Activated T-cell treated with anti-CD3 and anti-CD28 coated beads, Interleukin-2, amount 50 U/mL, for 4 hours (primary cell): ENCODE measurements at regions not wholly inside any gene's neighbourhood (a gene's known extent, or its start where the extent isn't known, plus 50 kb on each side); places are given as distances from the start of the nearest gene placed in this dataset.

Experiments used
- ATAC-seq, 2 donors: fragments of 200-7000 bp; cut with Tn5 transposase; one replicate each; pipeline ENCODE4 v1.10.0; 2021
- DNase-seq: peaks from one replicate; pipeline ENCODE4 v3.0.0-alpha.2; 2020
- H3K27me3 Mint-ChIP-seq: one replicate; pipeline ENCODE4 v1.8.0; 2021; ENCODE audit warnings: low read depth, mixed read lengths
- H3K36me3 Mint-ChIP-seq: one replicate; pipeline ENCODE4 v1.8.0; 2022; ENCODE audit warnings: mixed read lengths; ENCODE audit not compliant: insufficient read depth
- H3K4me1 Mint-ChIP-seq: one replicate; pipeline ENCODE4 v1.8.0; 2021; ENCODE audit warnings: low read depth, mixed read lengths
- H3K4me3 Mint-ChIP-seq: one replicate; pipeline ENCODE4 v1.8.0; 2021; ENCODE audit warnings: mild to moderate bottlenecking, moderate library complexity, mixed read lengths
- H3K9me3 Mint-ChIP-seq: one replicate; pipeline ENCODE4 v1.8.0; 2021; ENCODE audit warnings: mixed read lengths

- Mint-ChIP-seq H3K27me3 (no peaks in the 10 kb centered on the region), H3K4me3 (no peak overlapping the region), H3K36me3 (no peaks in the 10 kb centered on the region), H3K9me3 (no peaks in the 10 kb centered on the region), H3K4me1 (no peaks in the 10 kb centered on the region)
- ATAC-seq (no peak), DNase-seq (no peak)
These were observed 108.1 kb upstream of the POU3F3 start for GRCh38 chr2:104745846-104746245.

- H3K27me3 Mint-ChIP-seq: no peaks in the 10 kb centered on the region
- H3K4me3 Mint-ChIP-seq: no peak overlapping the region
- DNase-seq (no peak), ATAC-seq (no peak)
- H3K9me3 Mint-ChIP-seq: no peaks in the 10 kb centered on the region
- H3K4me1 Mint-ChIP-seq: no peaks in the 10 kb centered on the region
- H3K36me3 Mint-ChIP-seq: no peaks in the 10 kb centered on the region
These were observed 107.6 kb upstream of the POU3F3 start for GRCh38 chr2:104746299-104746698.

DNA sequence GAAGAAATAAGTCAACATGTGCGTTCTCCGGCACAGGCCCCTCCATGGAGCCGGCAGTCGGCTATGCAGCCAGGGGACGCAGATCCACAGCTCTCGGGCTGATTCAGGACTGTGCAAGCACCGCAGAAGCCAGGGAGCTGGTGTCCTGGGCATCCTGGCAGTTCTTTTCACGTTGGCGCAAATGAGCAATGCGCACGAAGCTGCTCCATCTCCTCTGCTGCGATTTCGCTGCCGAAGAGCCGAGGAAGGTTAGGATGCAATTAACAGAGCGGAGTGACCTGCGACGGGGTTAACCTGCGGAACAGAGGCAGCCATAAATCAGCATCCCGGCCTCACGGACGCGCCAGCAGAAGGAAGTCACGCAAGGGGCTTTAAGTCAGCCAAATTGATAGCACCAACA, 107.1 kb upstream of the POU3F3 start:
- no peaks in the 10 kb centered on the region for H3K27me3 Mint-ChIP-seq
- H3K4me3 Mint-ChIP-seq: no peak overlapping the region
- DNase-seq (no peak), ATAC-seq (no peak)
- no peaks in the 10 kb centered on the region for H3K36me3 Mint-ChIP-seq
- H3K9me3 Mint-ChIP-seq: no peaks in the 10 kb centered on the region
- no peaks in the 10 kb centered on the region for H3K4me1 Mint-ChIP-seq

DNA sequence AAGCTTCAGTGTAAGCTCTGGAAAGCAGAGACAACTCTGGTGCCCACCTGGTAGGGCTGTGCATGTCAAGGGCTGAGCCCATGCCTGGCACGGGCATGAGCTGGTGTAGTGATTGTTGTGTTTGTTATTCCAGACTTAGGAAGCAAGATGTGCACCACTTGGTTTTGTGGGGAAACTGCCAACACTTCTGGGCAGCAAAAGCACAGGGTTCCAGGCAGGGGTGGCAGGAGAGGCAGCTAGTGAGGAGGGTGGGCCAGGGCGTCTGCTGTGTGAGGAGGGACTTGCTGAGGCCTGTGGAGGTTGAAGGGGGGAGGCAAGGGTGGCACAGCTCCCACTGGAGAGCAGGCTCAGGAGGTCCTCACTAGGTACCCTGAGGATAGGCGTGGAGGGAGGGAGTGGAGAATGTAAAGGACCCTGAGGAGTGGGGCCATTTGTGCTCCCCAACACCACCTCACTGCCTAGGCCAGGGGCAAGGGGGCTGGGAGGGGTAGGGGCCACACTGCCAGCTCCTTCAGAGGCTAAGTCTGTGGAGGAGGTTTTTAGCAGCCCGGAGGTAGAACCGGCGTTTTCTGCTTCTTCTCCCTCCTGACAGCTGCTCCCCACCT, 104.0 kb upstream of the POU3F3 start:
- DNase-seq (no peak), ATAC-seq (no peak)
- no peaks in the 10 kb centered on the region for H3K4me1 Mint-ChIP-seq
- H3K9me3 Mint-ChIP-seq: no peaks in the 10 kb centered on the region
- H3K4me3 Mint-ChIP-seq: no peak overlapping the region
- no peaks in the 10 kb centered on the region for H3K27me3 Mint-ChIP-seq
- no peaks in the 10 kb centered on the region for H3K36me3 Mint-ChIP-seq

- ATAC-seq (no peak), DNase-seq (no peak)
- Mint-ChIP-seq H3K36me3 (no peaks in the 10 kb centered on the region), H3K4me3 (no peak overlapping the region), H3K4me1 (no peaks in the 10 kb centered on the region), H3K9me3 (no peaks in the 10 kb centered on the region), H3K27me3 (no peaks in the 10 kb centered on the region)
These were observed 101.4 kb upstream of the POU3F3 start for GRCh38 chr2:104752504-104752903.

DNA sequence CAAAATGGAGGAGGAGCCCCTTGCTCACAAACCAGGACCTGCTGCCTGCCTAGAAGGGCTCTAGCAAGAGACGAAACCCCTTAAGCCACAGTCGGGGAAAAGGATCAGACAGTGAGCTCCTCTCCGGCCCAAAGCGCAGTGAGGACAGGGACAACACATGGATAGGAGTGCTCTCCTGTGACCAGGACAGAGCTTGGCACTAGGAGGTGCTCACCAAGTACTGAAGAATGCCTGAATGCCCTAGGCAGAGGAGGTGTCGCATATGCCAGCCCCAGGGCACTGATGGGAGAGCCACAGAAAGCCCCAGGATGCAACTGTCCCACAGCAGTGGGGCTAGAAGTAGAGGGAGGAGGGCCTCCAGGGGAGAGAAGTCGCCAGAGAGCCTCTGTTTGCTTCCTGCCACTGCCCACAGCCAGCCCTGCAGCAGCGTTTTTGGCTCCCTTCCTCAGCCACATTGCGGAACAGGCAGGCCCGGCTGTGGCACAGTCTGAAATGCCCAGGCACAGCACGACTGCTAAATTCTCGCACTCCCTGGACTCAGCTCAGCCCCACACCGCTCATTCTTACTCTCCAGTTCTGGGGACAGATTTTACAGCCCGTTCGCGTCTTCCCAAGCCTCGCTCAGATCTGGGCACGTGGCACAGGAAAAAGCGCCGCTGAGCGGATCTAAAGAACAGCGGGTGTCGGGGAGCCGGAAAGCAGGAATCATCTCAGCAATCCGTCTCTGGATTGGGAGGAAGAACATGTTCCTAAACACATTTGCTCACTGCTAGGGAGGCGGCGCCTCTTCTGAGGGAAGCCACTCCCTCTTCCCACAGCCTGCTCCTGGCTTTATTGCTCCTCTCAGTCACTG, 98.7 kb upstream of the POU3F3 start:
- no peaks in the 10 kb centered on the region for H3K9me3 Mint-ChIP-seq
- H3K4me1 Mint-ChIP-seq: no peaks in the 10 kb centered on the region
- ATAC-seq (no peak), DNase-seq (no peak)
- H3K27me3 Mint-ChIP-seq: peaks cover 2% of the 10 kb centered on the region
- no peak overlapping the region for H3K4me3 Mint-ChIP-seq
- no peaks in the 10 kb centered on the region for H3K36me3 Mint-ChIP-seq

GRCh38 chr2:104756118-104756517, 97.8 kb upstream of the POU3F3 start:
- Mint-ChIP-seq H3K4me1 (no peaks in the 10 kb centered on the region), H3K9me3 (no peaks in the 10 kb centered on the region), H3K4me3 (no peak overlapping the region), H3K36me3 (no peaks in the 10 kb centered on the region), H3K27me3 (peaks cover 6% of the 10 kb centered on the region)
- DNase-seq: no peak
- ATAC-seq: no peak

- Mint-ChIP-seq H3K36me3 (no peaks in the 10 kb centered on the region), H3K4me1 (no peaks in the 10 kb centered on the region), H3K4me3 (no peak overlapping the region), H3K27me3 (peaks cover 6% of the 10 kb centered on the region), H3K9me3 (no peaks in the 10 kb centered on the region)
- ATAC-seq: no peak
- no peak for DNase-seq
These were observed 96.9 kb upstream of the POU3F3 start for GRCh38 chr2:104757056-104757455.

- ATAC-seq: no peak
- Mint-ChIP-seq H3K36me3 (no peaks in the 10 kb centered on the region), H3K27me3 (peaks cover 8% of the 10 kb centered on the region), H3K4me3 (no peak overlapping the region), H3K4me1 (no peaks in the 10 kb centered on the region), H3K9me3 (no peaks in the 10 kb centered on the region)
- DNase-seq: no peak
These were observed 95.7 kb upstream of the POU3F3 start for GRCh38 chr2:104758199-104758620.

DNA sequence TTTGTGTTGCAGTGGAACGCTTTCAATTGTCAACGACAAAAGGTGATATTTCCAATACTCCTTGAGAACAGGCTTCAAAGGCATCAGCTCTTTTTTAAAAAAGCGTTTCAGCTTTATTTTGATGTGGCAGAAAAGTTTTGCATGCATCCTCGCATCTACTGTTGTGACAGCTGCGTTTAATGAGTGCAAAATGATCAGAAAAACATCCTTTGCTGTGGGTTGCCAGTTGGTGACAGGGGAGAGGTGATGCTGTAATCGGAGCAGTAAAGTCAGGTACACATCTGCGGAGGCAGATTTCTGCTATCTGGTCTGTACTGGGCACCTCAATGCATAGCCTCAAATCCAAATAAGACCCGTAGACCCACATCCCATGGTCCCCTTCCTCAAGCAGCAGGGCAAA, 91.9 kb upstream of the POU3F3 start:
- DNase-seq (no peak), ATAC-seq (no peak)
- no peaks in the 10 kb centered on the region for H3K36me3 Mint-ChIP-seq
- H3K4me3 Mint-ChIP-seq: no peak overlapping the region
- H3K9me3 Mint-ChIP-seq: no peaks in the 10 kb centered on the region
- H3K4me1 Mint-ChIP-seq: no peaks in the 10 kb centered on the region
- peaks cover 10% of the 10 kb centered on the region for H3K27me3 Mint-ChIP-seq

DNA sequence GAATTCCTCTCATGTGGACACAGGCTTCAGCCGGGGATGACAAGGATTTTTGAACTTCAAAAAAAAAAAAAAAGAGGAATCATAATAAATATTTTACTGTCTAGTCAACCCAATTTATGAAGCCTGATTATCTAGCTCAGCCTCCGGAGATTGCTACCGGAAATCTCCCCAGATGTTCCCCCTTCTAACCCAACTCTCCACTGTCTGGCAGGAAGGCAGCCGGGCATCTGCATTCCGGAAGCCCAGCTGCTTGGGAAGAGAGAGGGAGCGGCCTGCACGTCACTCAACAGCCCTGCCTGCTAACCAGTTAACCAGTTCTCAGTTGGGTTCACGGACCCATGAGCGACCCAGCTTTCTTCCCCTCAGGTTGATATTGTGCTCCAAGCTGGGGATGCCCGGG, 87.2 kb upstream of the POU3F3 start:
- no peak for ATAC-seq
- Mint-ChIP-seq H3K4me3 (no peak overlapping the region), H3K4me1 (no peaks in the 10 kb centered on the region), H3K36me3 (no peaks in the 10 kb centered on the region), H3K27me3 (peaks cover 4% of the 10 kb centered on the region), H3K9me3 (no peaks in the 10 kb centered on the region)
- no peak for DNase-seq

- Mint-ChIP-seq H3K4me3 (no peak overlapping the region), H3K9me3 (peaks cover 4% of the 10 kb centered on the region), H3K4me1 (no peaks in the 10 kb centered on the region), H3K27me3 (peaks cover 2% of the 10 kb centered on the region), H3K36me3 (no peaks in the 10 kb centered on the region)
- ATAC-seq (no peak), DNase-seq (no peak)
These were observed 85.2 kb upstream of the POU3F3 start for GRCh38 chr2:104768694-104769093.

GRCh38 chr2:104769096-104769495, 84.8 kb upstream of the POU3F3 start:
- DNase-seq: no peak
- Mint-ChIP-seq H3K27me3 (peaks cover 2% of the 10 kb centered on the region), H3K4me1 (no peaks in the 10 kb centered on the region), H3K4me3 (no peak overlapping the region), H3K36me3 (no peaks in the 10 kb centered on the region), H3K9me3 (peaks cover 4% of the 10 kb centered on the region)
- ATAC-seq: no peak

GRCh38 chr2:104772996-104773395, 80.9 kb upstream of the POU3F3 start:
- H3K4me1 Mint-ChIP-seq: no peaks in the 10 kb centered on the region
- H3K36me3 Mint-ChIP-seq: no peaks in the 10 kb centered on the region
- ATAC-seq (no peak), DNase-seq (no peak)
- H3K9me3 Mint-ChIP-seq: peaks cover 8% of the 10 kb centered on the region
- no peak overlapping the region for H3K4me3 Mint-ChIP-seq
- no peaks in the 10 kb centered on the region for H3K27me3 Mint-ChIP-seq

GRCh38 chr2:104774631-104775030, 79.3 kb upstream of the POU3F3 start:
- H3K27me3 Mint-ChIP-seq: no peaks in the 10 kb centered on the region
- peaks cover 8% of the 10 kb centered on the region for H3K9me3 Mint-ChIP-seq
- no peaks in the 10 kb centered on the region for H3K4me1 Mint-ChIP-seq

More at GRCh38 chr2:104774631-104775030, 79.3 kb upstream of the POU3F3 start:
- no peaks in the 10 kb centered on the region for H3K36me3 Mint-ChIP-seq
- H3K4me3 Mint-ChIP-seq: no peak overlapping the region
- ATAC-seq: no peak
- DNase-seq: no peak
